ENCODE measurements at regions not wholly inside any gene's neighbourhood (a gene's known extent, or its start where the extent isn't known, plus 50 kb on each side); places are given as distances from the start of the nearest gene placed in this dataset.

- H3K4me1 ChIP-seq (ENCODE audit: insufficient read depth, low read length, poor library complexity, severe bottlenecking): no peaks in the 10 kb centered on the region
- no peaks in the 10 kb centered on the region for H3K9me2 ChIP-seq (replicated peaks; ENCODE audit: low read depth, low read length)
- no peaks in the 10 kb centered on the region for H3K79me2 ChIP-seq (ENCODE audit: insufficient read depth, low read length)
- H3K4me2 ChIP-seq (ENCODE audit: low read depth, low read length, poor library complexity, severe bottlenecking): no peak overlapping the region
- no peaks in the 10 kb centered on the region for H3F3A ChIP-seq (ENCODE audit: low read depth)
- no peaks in the 10 kb centered on the region for H3K27me3 ChIP-seq (ENCODE audit: insufficient read depth, low read length, poor library complexity, severe bottlenecking)
- no peaks in the 10 kb centered on the region for H3K9me3 ChIP-seq (ENCODE audit: insufficient read depth, low read depth, low read length)
- no peaks in the 10 kb centered on the region for H3K36me3 ChIP-seq (ENCODE audit: insufficient read depth, low read length)
- TF ChIP-seq, protein P1, sequence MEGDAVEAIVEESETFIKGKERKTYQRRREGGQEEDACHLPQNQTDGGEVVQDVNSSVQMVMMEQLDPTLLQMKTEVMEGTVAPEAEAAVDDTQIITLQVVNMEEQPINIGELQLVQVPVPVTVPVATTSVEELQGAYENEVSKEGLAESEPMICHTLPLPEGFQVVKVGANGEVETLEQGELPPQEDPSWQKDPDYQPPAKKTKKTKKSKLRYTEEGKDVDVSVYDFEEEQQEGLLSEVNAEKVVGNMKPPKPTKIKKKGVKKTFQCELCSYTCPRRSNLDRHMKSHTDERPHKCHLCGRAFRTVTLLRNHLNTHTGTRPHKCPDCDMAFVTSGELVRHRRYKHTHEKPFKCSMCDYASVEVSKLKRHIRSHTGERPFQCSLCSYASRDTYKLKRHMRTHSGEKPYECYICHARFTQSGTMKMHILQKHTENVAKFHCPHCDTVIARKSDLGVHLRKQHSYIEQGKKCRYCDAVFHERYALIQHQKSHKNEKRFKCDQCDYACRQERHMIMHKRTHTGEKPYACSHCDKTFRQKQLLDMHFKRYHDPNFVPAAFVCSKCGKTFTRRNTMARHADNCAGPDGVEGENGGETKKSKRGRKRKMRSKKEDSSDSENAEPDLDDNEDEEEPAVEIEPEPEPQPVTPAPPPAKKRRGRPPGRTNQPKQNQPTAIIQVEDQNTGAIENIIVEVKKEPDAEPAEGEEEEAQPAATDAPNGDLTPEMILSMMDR (conservative IDR thresholded peaks at IDR 0.05; ENCODE audit: low read length): no peak
- no peak for TF ChIP-seq EZH2phosphoT487 (IDR thresholded peaks at IDR 0.05; ENCODE audit: borderline replicate concordance)
- H3K9ac ChIP-seq (ENCODE audit: low read depth, low read length, poor library complexity, severe bottlenecking): no peak overlapping the region
- no peak overlapping the region for H2AFZ ChIP-seq (ENCODE audit: low read length)
- H3K4me3 ChIP-seq (ENCODE audit: low read length, poor library complexity, severe bottlenecking): no peak overlapping the region
- H4K20me1 ChIP-seq (ENCODE audit: insufficient read depth, low read length, poor library complexity, severe bottlenecking): no peaks in the 10 kb centered on the region
Measured at GRCh38 chr10:32110790-32111189, 54.6 kb upstream of the KIF5B start.

- H3F3A ChIP-seq (ENCODE audit: low read depth): no peaks in the 10 kb centered on the region
- no peaks in the 10 kb centered on the region for H3K9me3 ChIP-seq (ENCODE audit: insufficient read depth, low read depth, low read length)
- no peaks in the 10 kb centered on the region for H3K4me1 ChIP-seq (ENCODE audit: insufficient read depth, low read length, poor library complexity, severe bottlenecking)
- no peak overlapping the region for H3K9ac ChIP-seq (ENCODE audit: low read depth, low read length, poor library complexity, severe bottlenecking)
- no peaks in the 10 kb centered on the region for H4K20me1 ChIP-seq (ENCODE audit: insufficient read depth, low read length, poor library complexity, severe bottlenecking)
- no peaks in the 10 kb centered on the region for H3K27me3 ChIP-seq (ENCODE audit: insufficient read depth, low read length, poor library complexity, severe bottlenecking)
- H3K9me2 ChIP-seq (replicated peaks; ENCODE audit: low read depth, low read length): no peaks in the 10 kb centered on the region
- H3K36me3 ChIP-seq (ENCODE audit: insufficient read depth, low read length): no peaks in the 10 kb centered on the region
- no peak overlapping the region for H3K4me2 ChIP-seq (ENCODE audit: low read depth, low read length, poor library complexity, severe bottlenecking)
- no peak for TF ChIP-seq EZH2phosphoT487 (IDR thresholded peaks at IDR 0.05; ENCODE audit: borderline replicate concordance)
- TF ChIP-seq, protein P1 (conservative IDR thresholded peaks at IDR 0.05; ENCODE audit: low read length): no peak
- no peak overlapping the region for H2AFZ ChIP-seq (ENCODE audit: low read length)
- H3K79me2 ChIP-seq (ENCODE audit: insufficient read depth, low read length): no peaks in the 10 kb centered on the region
- H3K4me3 ChIP-seq (ENCODE audit: low read length, poor library complexity, severe bottlenecking): no peak overlapping the region
Measured at GRCh38 chr10:32109603-32110002, 53.4 kb upstream of the KIF5B start.

Data from Loucy (cell line).